CD4-positive, alpha-beta T cell (primary cell): ENCODE measurements at regions not wholly inside any gene's neighbourhood (a gene's known extent, or its start where the extent isn't known, plus 50 kb on each side); places are given as distances from the start of the nearest gene placed in this dataset.
"Not testable (repeated sequence)": the region's sequence is repeated elsewhere in the genome, so short reads cannot be mapped to it uniquely, and the experiment has no call there.

Experiments used
- ATAC-seq: fragments of 200-7000 bp; cut with Tn5 transposase; one replicate; pipeline ENCODE4 v1.10.0; 2022; ENCODE audit warnings: mild to moderate bottlenecking; ENCODE audit not compliant: poor library complexity
- CTCF ChIA-PET: fragments of 350-600 bp; sonication (Branson Sonifier 250); formaldehyde crosslinking; loops from one replicate; lab custom pipeline; 2021; ENCODE audit warnings: antibody characterized with exemption, inconsistent platforms; lab: Charles Lee
- POLR2A ChIA-PET: fragments of 350-600 bp; sonication (Branson Sonifier 250); formaldehyde crosslinking; loops from one replicate; lab custom pipeline; 2021; ENCODE audit warnings: antibody characterized with exemption, inconsistent platforms; lab: Charles Lee
- DNase-seq, 14 experiments: peaks; one replicate each; pipeline ENCODE4 v3.0.0-alpha.2; 2013 to 2020; ENCODE audit warnings: mixed read lengths in 2 of 14
- H3K27ac ChIP-seq, 2 donors: one replicate each; pipeline versions ENCODE4 v1.5.1 to v1.7.0; 2013; ENCODE audit warnings: low read length in 2 of 2, low read depth in 1 of 2, mild to moderate bottlenecking in 1 of 2
- H3K27me3 ChIP-seq, 2 experiments: 1 replicate in 1 of 2; 2 replicates in 1 of 2; pipeline versions ENCODE4 v1.6.1 to v1.7.0; 2013; ENCODE audit warnings: low read length in 2 of 2, control low read depth in 1 of 2, mild to moderate bottlenecking in 1 of 2, moderate library complexity in 1 of 2; ENCODE audit not compliant: insufficient read depth in 2 of 2, control insufficient read depth in 1 of 2
- H3K36me3 ChIP-seq: one replicate; pipeline ENCODE4 v1.6.1; 2013; ENCODE audit warnings: low read length, control low read depth; ENCODE audit not compliant: insufficient read depth
- H3K4me1 ChIP-seq: one replicate; pipeline ENCODE4 v1.6.1; 2013; ENCODE audit warnings: low read length, control low read depth; ENCODE audit not compliant: insufficient read depth
- H3K4me3 ChIP-seq: one replicate; pipeline ENCODE4 v1.5.1; 2013; ENCODE audit warnings: mild to moderate bottlenecking, low read length, moderate library complexity
- H3K9me3 ChIP-seq, 2 experiments: 1 replicate in 1 of 2; 2 replicates in 1 of 2; pipeline versions ENCODE4 v1.6.1 to v1.7.0; 2013; ENCODE audit warnings: low read length in 2 of 2, mild to moderate bottlenecking in 2 of 2, control low read depth in 1 of 2, moderate library complexity in 1 of 2; ENCODE audit not compliant: control insufficient read depth in 1 of 2, insufficient read depth in 1 of 2
- H3K27ac Mint-ChIP-seq: one replicate; pipeline ENCODE4 v1.8.0; 2020; ENCODE audit warnings: mixed read lengths
- H3K27me3 Mint-ChIP-seq: one replicate; pipeline ENCODE4 v1.8.0; 2021; ENCODE audit warnings: mixed read lengths
- H3K36me3 Mint-ChIP-seq: one replicate; pipeline ENCODE4 v1.8.0; 2021; ENCODE audit warnings: low read depth, mixed read lengths
- H3K4me1 Mint-ChIP-seq: one replicate; pipeline ENCODE4 v1.8.0; 2021; ENCODE audit warnings: low read depth, mixed read lengths
- H3K4me3 Mint-ChIP-seq: one replicate; pipeline ENCODE4 v1.8.0; 2020; ENCODE audit warnings: mild to moderate bottlenecking, mixed read lengths
- H3K9me3 Mint-ChIP-seq: one replicate; pipeline ENCODE4 v1.8.0; 2020; ENCODE audit warnings: mixed read lengths
- CTCF ChIP-seq: fragments of 200-600 bp; IDR thresholded peaks from one replicate; pipeline ENCODE4 v1.8.0; 2022; ENCODE audit warnings: antibody characterized with exemption, mild to moderate bottlenecking
- intact Hi-C, 2 experiments: fragments of 100-400 bp; cut with DNase I in 1 of 2; cut with micrococcal nuclease in 1 of 2; formaldehyde crosslinking; loops; one replicate each; pipeline versions ENCODE4 v1.15.1 to v1.9.0; 2023 to 2025; cut with DNase I, micrococcal nuclease

DNA sequence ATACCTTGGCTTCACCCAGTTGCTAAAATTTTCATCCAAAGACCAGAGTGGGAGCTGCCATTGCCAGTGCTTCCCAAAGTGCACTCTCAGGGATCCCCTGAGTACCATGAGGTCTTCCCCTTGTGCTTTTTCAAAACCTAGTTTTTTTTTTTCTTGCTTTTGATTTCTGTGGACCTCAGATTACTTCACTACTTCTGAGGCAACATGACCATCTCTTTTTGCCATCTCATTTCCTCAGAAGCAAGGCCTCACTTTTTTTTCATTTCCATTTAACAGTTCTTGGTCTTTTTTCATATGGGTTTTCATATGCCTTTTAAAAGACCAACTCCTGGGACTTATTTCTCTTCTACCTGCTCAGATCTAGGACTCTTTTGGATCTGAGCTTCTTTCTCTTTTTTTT, 64.1 kb upstream of the MMS22L start:
- H3K27me3 Mint-ChIP-seq: peaks cover 12% of the 10 kb centered on the region
- no peak for DNase-seq
- H3K36me3 Mint-ChIP-seq: no peaks in the 10 kb centered on the region

DNA sequence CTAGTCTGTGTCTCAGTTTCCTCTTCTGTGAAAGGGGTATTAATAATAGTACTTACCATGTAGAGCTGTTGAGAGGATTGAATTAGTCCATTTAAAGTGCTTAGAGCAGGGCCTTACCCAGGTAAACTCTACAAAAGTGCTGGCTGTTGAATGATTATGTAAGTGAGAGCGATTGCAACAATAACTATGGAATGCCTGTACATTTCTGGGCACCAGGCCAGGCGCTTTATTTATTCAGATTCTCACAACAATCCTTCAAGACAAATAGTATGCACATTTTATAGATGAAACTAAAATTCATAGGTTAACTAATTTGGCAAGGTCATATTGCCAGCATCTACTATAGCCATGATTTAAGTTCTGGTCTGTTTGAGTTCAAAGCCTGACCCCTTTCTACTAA, 78.3 kb upstream of the MMS22L start:
- no peaks in the 10 kb centered on the region for H3K36me3 ChIP-seq
- ChIA-PET CTCF (interaction anchor here (1.1 kb wide), 1 partner anchor 9 kb away, joined by 3 read pairs; no protein-coding TSS in a partner anchor), POLR2A (no interaction called here)
- H3K27me3 ChIP-seq: peaks cover 2 to 3% of the 10 kb centered on the region in 2 experiments
- no peaks in the 10 kb centered on the region for H3K4me1 ChIP-seq
- no peak overlapping the region for H3K4me3 ChIP-seq
- H3K36me3 Mint-ChIP-seq: no peaks in the 10 kb centered on the region
- H3K9me3 Mint-ChIP-seq: no peaks in the 10 kb centered on the region
- ATAC-seq: no peak
- H3K27ac Mint-ChIP-seq: no peak overlapping the region
- no peak for TF ChIP-seq CTCF
- peaks cover 14% of the 10 kb centered on the region for H3K27me3 Mint-ChIP-seq
- H3K4me3 Mint-ChIP-seq: no peak overlapping the region
- no peak for DNase-seq
- no peak overlapping the region for H3K27ac ChIP-seq
- no peaks in the 10 kb centered on the region for H3K4me1 Mint-ChIP-seq
- intact Hi-C loops: no loop called here
- no peaks in the 10 kb centered on the region for H3K9me3 ChIP-seq

More for the DNA sequence above, 64.1 kb upstream of the MMS22L start:
- Histone ChIP-seq H3K27ac (no peak overlapping the region), H3K4me3 (no peak overlapping the region), H3K36me3 (no peaks in the 10 kb centered on the region), H3K9me3 (no peaks in the 10 kb centered on the region), H3K27me3 (no peaks in the 10 kb centered on the region), H3K4me1 (no peaks in the 10 kb centered on the region)
- H3K4me3 Mint-ChIP-seq: no peak overlapping the region
- intact Hi-C loops: no loop called here
- no peaks in the 10 kb centered on the region for H3K4me1 Mint-ChIP-seq
- H3K9me3 Mint-ChIP-seq: no peaks in the 10 kb centered on the region
- no peak overlapping the region for H3K27ac Mint-ChIP-seq
- ATAC-seq: no peak
- POLR2A ChIA-PET: no interaction called here
- CTCF ChIA-PET: no interaction called here
- TF ChIP-seq CTCF: no peak

GRCh38 chr6:97364327-97364726, 81.3 kb upstream of the MMS22L start:
- no peak for TF ChIP-seq CTCF
- no peak overlapping the region for H3K4me3 ChIP-seq
- no peaks in the 10 kb centered on the region for H3K4me1 Mint-ChIP-seq
- H3K9me3 Mint-ChIP-seq: no peaks in the 10 kb centered on the region
- H3K27ac ChIP-seq: no peak overlapping the region
- POLR2A ChIA-PET: no interaction called here
- no peaks in the 10 kb centered on the region for H3K4me1 ChIP-seq
- peaks cover 0 to 3% of the 10 kb centered on the region in 2 experiments for H3K27me3 ChIP-seq
- no peak overlapping the region for H3K4me3 Mint-ChIP-seq
- no peaks in the 10 kb centered on the region for H3K36me3 Mint-ChIP-seq
- DNase-seq (no peak), ATAC-seq (no peak)
- H3K9me3 ChIP-seq: no peaks in the 10 kb centered on the region
- peaks cover 4% of the 10 kb centered on the region for H3K27me3 Mint-ChIP-seq
- no peak overlapping the region for H3K27ac Mint-ChIP-seq
- intact Hi-C loops: no loop called here
- CTCF ChIA-PET: no interaction called here
- H3K36me3 ChIP-seq: no peaks in the 10 kb centered on the region

- ATAC-seq: not testable (repeated sequence)
Observed at GRCh38 chr6:97382071-97382470, 99.1 kb upstream of the MMS22L start.

More at GRCh38 chr6:97382071-97382470, 99.1 kb upstream of the MMS22L start:
- H3K27me3 ChIP-seq, H3K27ac ChIP-seq, H3K27me3 Mint-ChIP-seq, CTCF ChIA-PET, H3K4me1 Mint-ChIP-seq, intact Hi-C loops, H3K36me3 ChIP-seq, DNase-seq, H3K4me1 ChIP-seq, H3K9me3 Mint-ChIP-seq, H3K27ac Mint-ChIP-seq, POLR2A ChIA-PET, H3K36me3 Mint-ChIP-seq, H3K4me3 Mint-ChIP-seq, H3K4me3 ChIP-seq, H3K9me3 ChIP-seq: not testable (repeated sequence)
